OCI-LY1 (cell line): ENCODE measurements at regions not wholly inside any gene's neighbourhood (a gene's known extent, or its start where the extent isn't known, plus 50 kb on each side); places are given as distances from the start of the nearest gene placed in this dataset.

Source experiments
- EZH2 ChIP-seq: fragments of 200-600 bp; sonication (generic), shearing (Covaris generic); IDR thresholded peaks from 2 replicates; pipeline ENCODE4 v1.8.0; 2017; ENCODE audit warnings: borderline replicate concordance, mixed run types, mild to moderate bottlenecking, antibody characterized with exemption, low read length, moderate library complexity, mixed read lengths
- TF ChIP-seq, protein P1 (sequence below): fragments of 200-600 bp; sonication (generic), shearing (Covaris generic); IDR thresholded peaks from 2 replicates; pipeline ENCODE4 v1.5.1; 2017; ENCODE audit warnings: mild to moderate bottlenecking, antibody characterized with exemption, low read length, moderate library complexity, mixed read lengths

DNA sequence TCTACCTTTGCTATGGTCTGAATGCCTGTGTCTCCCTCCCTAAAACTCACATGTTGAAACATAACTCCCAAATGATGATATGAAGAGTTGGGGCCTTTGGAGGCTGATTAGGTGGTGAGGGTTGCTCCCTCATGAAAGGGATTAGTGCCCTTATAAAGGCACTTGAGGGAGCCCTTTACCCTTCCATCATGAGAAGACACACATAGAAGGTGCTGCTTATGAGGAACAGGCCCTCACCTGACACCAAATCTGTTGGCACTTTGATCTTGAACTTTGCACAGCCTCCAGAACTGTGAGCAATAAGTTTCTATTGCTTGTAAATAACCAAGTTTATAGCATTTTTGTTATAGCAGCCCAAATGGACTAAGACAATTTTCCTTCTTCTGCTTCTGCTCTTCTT lies 76.2 kb upstream of the ADAMTS9 start:
- TF ChIP-seq, protein P1, sequence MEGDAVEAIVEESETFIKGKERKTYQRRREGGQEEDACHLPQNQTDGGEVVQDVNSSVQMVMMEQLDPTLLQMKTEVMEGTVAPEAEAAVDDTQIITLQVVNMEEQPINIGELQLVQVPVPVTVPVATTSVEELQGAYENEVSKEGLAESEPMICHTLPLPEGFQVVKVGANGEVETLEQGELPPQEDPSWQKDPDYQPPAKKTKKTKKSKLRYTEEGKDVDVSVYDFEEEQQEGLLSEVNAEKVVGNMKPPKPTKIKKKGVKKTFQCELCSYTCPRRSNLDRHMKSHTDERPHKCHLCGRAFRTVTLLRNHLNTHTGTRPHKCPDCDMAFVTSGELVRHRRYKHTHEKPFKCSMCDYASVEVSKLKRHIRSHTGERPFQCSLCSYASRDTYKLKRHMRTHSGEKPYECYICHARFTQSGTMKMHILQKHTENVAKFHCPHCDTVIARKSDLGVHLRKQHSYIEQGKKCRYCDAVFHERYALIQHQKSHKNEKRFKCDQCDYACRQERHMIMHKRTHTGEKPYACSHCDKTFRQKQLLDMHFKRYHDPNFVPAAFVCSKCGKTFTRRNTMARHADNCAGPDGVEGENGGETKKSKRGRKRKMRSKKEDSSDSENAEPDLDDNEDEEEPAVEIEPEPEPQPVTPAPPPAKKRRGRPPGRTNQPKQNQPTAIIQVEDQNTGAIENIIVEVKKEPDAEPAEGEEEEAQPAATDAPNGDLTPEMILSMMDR: no peak
- no peak for TF ChIP-seq EZH2
